HG02610 (cell line): ENCODE measurements at regions not wholly inside any gene's neighbourhood (a gene's known extent, or its start where the extent isn't known, plus 50 kb on each side); places are given as distances from the start of the nearest gene placed in this dataset.

Experiments used
- ATAC-seq: cut with Tn5 transposase; IDR thresholded peaks from one replicate; pipeline ENCODE4 v1.9.1; 2021; ENCODE audit warnings: mild to moderate bottlenecking, moderate library complexity; ENCODE audit not compliant: unreplicated experiment

DNA sequence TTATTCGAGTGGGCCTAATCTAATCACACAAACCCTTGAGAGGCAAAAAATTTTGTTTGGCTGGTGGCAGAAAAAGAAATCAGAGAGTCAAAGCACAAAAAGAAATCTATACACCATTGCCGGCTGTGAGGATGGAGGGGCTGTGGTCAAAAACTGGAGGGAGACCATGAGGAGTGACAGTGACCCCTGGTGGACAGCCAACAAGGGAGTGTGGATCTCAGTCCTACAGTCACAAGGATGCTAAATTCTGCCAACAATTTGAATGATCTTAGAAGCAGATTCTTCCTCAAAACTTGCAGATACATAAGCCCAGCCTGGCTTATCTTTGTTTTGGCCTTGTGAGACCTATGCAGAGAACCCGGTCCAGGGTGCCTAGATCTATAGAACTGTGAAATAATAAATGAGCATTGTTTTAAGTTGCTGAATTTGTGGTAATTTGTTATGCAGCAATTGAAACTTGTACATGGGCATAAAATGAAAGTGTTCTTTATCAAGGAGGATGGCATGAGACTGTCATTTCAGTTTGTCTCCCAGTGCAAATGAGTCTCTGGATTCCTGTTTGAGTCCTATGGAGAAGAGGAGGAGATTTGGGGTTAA, 103.0 kb upstream of the ARHGEF26 start:
- ATAC-seq = peak; percentile 77

DNA sequence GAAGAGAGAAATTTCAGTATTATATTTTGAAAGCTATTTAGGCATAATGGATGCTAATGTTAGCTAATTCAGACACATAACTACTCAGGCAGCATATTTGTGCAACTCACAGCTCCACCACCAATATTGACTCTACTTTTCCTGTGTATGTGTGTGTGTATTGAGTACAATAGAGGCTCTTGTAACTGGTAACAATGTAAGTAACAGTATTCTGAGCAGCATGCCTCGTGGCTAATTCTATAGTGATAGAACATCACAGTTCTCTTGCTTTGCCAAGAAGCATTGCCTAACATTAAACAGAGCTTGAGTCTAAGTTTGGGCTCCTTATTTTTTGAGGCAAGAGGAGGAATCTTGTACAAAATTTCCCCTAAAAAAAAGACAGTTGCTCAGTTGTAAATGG, 98.6 kb upstream of the ARHGEF26 start:
- ATAC-seq = no peak

DNA sequence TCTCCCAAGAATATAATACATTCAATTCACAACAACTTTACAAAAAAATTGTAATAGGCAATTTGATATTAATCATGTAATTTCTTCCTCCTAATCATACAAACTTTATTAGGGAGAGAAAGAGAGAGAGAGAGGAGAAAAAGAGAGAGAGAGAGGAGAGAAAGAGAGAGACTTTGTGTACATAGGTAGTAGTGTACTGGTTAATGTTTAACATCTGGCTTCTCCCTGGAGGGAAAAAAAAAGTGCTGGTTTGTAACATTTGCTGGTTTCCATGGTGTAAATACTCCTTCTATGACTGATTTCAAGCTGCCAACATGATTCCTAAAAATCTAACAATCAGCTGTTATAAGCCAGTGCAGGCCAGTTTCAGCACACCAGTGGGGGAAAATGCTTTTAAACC, 98.0 kb upstream of the ARHGEF26 start:
- ATAC-seq = no peak

DNA sequence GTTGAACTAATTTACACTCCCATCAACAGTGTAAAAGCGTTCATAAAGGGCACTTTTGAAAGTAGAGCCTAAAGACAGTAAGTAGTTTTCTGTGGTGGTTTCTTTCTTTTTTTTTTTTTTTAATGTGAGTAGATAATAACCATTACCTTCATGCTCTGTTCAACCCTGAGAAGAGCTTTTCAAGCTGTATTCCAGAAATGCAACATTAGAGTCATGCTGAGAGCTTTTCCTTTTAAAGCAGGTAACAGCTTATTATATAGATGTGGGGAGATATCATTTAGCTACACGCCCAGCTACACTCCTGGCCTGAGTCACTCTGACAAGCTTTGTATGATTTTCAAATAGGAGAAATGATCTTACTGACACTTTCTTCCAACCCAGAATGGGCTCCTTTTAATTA, 96.2 kb upstream of the ARHGEF26 start:
- no peak for ATAC-seq

DNA sequence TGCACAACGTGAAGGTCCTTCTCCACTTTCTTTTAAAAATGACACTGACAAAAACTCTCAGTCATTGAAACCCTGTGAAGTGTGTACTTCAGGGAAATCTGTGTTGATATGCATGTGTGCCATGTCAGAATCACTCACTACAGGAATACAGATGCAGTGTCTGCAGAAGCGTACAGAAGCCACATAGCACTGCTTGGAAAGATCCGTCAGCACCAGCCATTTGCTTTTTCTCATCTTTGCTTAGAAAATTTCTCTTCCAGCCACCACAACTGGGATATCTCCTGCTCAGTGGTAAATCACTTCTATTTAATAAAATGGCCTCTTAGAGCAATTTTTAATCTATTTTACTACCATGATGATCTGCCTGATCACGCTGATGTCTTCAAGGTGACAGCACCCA, 91.3 kb upstream of the ARHGEF26 start:
- no peak for ATAC-seq

DNA sequence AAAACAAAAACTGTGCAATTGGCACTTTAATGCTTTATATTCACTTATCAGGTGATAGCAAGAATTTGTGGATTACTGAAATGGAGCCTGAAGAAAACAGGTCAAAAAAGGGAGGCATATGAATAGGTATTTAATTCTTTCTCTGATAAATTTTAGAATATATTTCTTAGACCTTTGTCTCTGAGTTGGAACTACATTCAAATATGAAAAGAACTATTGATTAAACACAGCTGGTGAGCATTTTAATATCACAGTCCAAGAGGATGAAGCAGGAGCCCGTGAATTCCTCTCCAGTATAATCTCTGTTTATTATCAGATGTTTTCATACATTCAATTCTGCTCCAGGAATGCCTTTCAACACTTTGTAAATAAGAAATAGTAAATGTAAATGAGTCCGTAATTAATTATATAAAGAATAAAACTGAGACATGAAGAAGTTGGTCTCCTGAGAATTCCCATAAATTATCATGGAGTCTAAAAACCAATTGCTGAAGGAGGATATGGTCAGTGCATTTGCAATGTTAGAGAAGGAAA, 86.3 kb upstream of the ARHGEF26 start:
- ATAC-seq = no peak

DNA sequence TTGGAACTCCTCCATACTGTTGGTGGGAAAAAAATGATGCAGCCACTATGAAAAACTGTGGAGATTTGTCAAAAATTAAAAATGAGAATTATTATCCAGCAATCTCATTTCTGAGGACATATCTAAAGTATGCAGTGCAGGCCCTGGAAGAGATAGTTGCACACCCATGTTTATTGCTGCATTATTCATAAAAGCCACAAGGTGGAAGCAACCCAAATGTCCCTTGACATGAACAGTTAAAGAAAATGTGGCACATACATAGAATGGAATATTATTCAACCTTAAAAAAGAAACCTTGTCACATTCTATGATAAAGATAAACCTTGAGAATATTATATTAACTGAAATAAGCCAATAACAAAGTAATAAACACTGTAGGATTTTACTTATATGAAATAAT, 80.9 kb upstream of the ARHGEF26 start:
- ATAC-seq = no peak

DNA sequence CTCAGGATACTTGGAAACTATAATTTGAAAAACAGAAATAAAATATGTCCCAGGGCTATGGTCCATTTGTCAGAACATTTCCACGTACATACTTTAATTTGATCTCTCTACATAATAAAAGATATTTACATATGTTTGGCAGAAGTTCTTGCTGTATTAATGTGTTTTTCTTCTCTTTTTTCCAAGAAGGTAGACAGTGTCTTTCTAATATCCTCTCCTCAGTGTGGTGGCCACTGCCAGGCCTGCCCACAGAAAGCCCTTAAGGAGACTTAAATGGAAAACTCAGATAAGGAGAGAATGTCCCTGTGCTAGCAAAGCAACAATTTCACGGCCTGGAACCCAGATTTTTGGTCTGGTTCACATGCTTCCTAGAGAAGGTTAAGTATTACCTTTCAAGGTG, 76.5 kb upstream of the ARHGEF26 start:
- no peak for ATAC-seq

DNA sequence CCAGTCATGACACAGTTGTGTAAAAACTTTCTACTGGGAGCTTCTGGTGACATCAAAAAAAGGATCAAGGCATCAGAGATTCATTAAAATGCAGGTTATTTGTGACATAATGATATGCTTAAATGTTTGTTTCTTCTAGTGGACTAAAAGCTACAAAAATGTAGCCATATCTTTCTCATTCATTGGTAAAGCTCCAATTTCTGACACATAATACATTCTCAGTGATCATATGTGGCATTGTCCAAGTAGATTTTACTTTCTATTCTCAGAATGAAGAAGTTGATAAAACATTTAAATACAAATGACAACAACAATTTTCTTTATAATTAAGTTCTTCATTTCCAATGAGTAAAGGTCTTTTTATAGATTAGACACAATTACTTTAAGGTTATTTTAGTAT, 71.0 kb upstream of the ARHGEF26 start:
- ATAC-seq = no peak

DNA sequence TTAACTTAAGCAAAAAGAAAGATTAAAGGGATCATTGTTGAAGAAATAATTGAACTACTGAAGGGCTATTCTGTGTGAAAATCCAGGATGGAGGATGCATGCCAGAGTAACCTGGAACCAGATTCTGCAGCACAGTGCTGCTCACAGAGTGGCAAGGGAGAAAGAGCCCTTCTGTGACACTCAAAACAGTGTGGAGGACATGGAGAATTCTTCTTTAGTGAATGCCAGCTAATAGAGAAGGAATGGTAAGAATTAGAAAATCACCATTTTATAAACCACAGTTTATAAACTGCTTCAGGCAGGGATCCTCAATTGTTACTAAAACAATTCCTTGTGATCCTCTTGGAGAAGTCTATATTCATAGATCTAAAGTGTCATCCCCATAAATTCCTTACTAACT, 70.4 kb upstream of the ARHGEF26 start:
- no peak for ATAC-seq

DNA sequence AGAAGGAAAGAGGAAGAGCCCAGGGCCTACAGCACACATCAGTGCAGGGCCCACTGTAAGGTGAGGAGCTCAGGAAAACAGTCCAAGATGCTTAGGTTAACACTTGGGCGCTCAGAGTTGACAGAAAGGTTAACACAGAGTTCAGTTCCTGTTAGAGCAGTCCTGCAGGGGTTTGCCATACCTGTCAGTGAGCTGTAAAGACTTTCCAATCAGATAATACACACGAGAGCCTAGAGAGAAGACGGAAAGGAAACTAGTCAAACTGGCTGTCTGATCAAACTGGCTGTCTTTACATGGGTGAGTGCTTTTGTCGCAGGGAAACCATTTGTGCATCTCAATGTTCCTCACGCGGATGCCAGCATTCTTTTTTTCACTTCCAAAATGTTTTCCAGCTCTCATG, 61.4 kb upstream of the ARHGEF26 start:
- no peak for ATAC-seq

DNA sequence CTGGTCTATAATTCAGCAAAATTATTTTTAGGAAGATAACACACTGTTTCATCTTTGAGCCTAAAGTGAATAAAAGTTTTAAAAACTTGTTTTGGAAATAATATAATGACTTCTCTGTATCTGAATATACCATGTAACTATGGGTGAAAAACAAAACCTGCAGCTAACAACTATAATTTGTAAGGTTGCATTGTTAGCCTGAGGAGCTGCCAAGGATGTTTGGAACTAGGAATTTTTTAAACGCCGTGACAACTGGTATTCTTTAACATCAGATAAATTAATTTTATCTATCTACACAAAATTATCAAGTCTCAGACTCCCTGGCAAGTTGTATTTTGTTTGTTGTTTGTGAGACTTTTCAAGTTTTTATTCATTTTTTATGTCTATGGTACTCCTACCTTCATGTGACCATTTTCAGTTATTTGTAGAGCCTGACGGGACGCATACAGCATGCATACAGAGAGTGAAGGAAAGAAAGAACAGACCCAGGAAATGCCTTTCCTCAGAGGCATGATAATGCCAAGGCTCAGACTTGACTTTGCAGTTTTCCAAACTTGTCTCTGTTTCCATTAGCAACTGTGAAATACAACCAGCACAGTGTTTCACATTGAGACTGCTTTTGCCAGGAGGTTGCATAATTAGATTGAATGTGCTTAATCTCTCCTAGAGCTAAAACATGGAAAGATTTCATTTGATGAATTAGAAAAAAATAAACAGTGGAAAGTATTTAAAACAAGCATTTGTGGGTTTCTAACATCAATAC, 60.8 kb upstream of the ARHGEF26 start:
- no peak for ATAC-seq

DNA sequence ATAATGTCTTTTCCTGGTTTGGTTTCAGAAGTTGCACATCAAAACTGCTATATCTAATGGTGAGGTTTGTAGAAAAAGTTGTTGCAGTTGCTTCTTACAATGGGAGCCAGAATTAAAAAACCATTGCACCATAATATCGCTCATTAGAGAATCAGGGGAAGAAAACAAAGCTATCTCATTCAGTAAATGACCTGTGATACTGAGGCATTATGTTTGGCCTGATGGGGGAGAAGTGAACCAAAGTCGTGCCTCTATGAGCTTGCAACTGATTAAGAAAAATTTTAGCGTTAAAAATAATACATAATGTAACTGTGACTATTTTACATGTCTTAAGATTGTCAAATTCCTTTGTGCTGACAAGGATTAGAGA, 60.2 kb upstream of the ARHGEF26 start:
- ATAC-seq = no peak

DNA sequence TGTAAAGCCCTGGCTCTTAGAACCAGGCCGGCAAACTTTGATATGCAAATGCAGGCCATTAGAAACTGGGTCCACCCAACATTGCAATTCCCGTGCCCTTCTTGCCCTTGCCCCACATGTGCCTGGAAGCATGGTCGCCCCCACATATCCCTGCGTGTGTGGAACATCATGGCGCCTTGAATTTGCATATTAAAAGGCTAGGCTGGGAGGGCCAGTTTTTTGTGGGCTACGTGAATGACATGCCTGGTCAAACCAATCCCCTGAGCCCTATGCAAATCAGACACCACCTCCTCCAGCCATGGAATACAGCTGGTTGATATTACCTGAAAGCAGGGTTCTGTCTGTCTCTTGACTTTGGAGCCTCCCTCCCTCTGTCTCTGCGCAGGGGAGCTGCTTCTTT, 58.7 kb upstream of the ARHGEF26 start:
- no peak for ATAC-seq

DNA sequence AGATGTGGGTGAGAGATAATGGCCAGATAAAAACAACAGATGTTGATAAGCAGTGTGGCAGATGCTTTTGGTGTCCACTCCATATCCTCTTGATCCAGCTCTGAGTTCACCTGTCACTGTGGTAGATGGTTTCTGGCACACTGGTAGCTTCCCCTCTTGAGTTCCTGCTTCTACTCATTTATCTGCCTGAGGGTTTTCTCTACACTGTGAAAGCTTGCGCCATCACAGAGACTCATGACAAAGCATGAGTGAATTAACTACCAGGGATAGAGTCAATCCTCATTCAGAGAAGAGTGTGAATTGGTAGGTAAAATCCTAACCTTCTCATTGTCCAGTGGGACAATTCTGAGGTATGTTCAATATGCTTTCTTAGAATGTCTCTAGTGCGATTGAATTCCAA, 50.0 kb upstream of the ARHGEF26 start:
- no peak for ATAC-seq
